ENCODE measurements at regions not wholly inside any gene's neighbourhood (a gene's known extent, or its start where the extent isn't known, plus 50 kb on each side); places are given as distances from the start of the nearest gene placed in this dataset.

GRCh38 chr12:127121494-127122084, 1145.4 kb upstream of the TMEM132C start:
- TF ChIP-seq EP300 (IDR thresholded peaks at IDR 0.05) (no peak), POLR2A (IDR thresholded peaks at IDR 0.05; ENCODE audit: low read depth) (no peak)
